ENCODE measurements at regions not wholly inside any gene's neighbourhood (a gene's known extent, or its start where the extent isn't known, plus 50 kb on each side); places are given as distances from the start of the nearest gene placed in this dataset.

DNA sequence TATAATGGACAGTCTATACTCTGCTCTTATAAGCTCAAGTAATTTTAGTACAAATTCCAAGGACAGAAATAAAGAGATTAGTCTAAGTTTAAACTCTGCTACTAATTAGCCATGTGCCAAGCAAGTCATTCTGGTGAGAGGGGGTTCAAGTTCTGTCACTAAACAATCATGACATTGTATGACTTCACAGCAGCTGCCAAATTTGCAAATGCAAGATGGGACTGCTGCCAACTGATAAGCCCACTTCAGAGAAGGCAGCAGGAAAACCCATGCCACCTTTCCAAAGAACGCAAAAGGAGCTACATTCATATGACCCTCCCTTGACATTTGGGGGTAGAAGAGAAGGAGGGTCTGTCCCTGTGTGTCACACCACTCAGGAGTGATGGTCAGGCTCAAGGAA is 60.7 kb upstream of the RFXAP start:
- TF ChIP-seq, protein P1, sequence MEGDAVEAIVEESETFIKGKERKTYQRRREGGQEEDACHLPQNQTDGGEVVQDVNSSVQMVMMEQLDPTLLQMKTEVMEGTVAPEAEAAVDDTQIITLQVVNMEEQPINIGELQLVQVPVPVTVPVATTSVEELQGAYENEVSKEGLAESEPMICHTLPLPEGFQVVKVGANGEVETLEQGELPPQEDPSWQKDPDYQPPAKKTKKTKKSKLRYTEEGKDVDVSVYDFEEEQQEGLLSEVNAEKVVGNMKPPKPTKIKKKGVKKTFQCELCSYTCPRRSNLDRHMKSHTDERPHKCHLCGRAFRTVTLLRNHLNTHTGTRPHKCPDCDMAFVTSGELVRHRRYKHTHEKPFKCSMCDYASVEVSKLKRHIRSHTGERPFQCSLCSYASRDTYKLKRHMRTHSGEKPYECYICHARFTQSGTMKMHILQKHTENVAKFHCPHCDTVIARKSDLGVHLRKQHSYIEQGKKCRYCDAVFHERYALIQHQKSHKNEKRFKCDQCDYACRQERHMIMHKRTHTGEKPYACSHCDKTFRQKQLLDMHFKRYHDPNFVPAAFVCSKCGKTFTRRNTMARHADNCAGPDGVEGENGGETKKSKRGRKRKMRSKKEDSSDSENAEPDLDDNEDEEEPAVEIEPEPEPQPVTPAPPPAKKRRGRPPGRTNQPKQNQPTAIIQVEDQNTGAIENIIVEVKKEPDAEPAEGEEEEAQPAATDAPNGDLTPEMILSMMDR (conservative IDR thresholded peaks at IDR 0.05 in 1 of 2, IDR thresholded peaks at IDR 0.05 in 1 of 2; ENCODE audit: extremely low read depth in 1 of 2, insufficient read depth in 1 of 2, low read depth in 1 of 2, low read length in 2 of 2): no peak
- no peak for TF ChIP-seq EZH2 (IDR thresholded peaks at IDR 0.05; ENCODE audit: borderline replicate concordance, low read length)

Measured in mammary epithelial cell (primary cell).